HepG2 (cell line): ENCODE measurements at regions not wholly inside any gene's neighbourhood (a gene's known extent, or its start where the extent isn't known, plus 50 kb on each side); places are given as distances from the start of the nearest gene placed in this dataset.

Source experiments
- ATAC-seq: fragments of 200-7000 bp; cut with Tn5 transposase; 3 replicates; pipeline ENCODE4 v1.9.1; 2020; ENCODE audit warnings: mild to moderate bottlenecking, moderate library complexity
- BruUV-seq: library from RNA; stranded (reverse); fragments of 400-500 nt; replicated peaks from 2 replicates; lab custom pipeline; 2021; lab: Mats Ljungman, UMichigan
- CTCF ChIA-PET: fragments of 300-600 bp; formaldehyde crosslinking; extraction: SDS; loops from one replicate; lab custom pipeline; 2021; ENCODE audit warnings: low total read pairs, inconsistent platforms, low intra/inter-chr PET ratio; lab: Yijun Ruan, JAX
- POLR2A ChIA-PET: fragments of 350-600 bp; sonication (Branson Sonifier 250); formaldehyde crosslinking; loops from one replicate; lab custom pipeline; 2020; ENCODE audit warnings: antibody characterized with exemption, inconsistent platforms; lab: Yijun Ruan, JAX
- DNase-seq: peaks from one replicate; pipeline ENCODE4 v3.0.0-alpha.2; 2015; ENCODE audit warnings: low spot score
- FAIRE-seq: peaks from 3 replicates; lab custom pipeline; 2011; peaks lifted over from hg19 to GRCh38; lab: Jason Lieb, UNC
- H2AFZ ChIP-seq: one replicate; pipeline ENCODE4 v1.6.1; 2011; ENCODE audit warnings: low read length, inconsistent platforms
- H3K27ac ChIP-seq: fragments of 300-600 bp; 3 replicates; pipeline ENCODE4 v1.8.0; 2011; ENCODE audit warnings: mixed run types, mild to moderate bottlenecking, mixed read lengths, low read length, inconsistent platforms; ENCODE audit not compliant: insufficient read depth; ENCODE audit errors: extremely low read length
- H3K27me3 ChIP-seq, 2 experiments: fragments of 200-600 bp in 1 of 2; 2 replicates in 1 of 2; 3 replicates in 1 of 2; pipeline versions ENCODE4 v1.6.0 to v1.8.0; 2011; ENCODE audit warnings: low read length in 2 of 2, mild to moderate bottlenecking in 2 of 2, moderate library complexity in 2 of 2, inconsistent platforms in 1 of 2; ENCODE audit not compliant: insufficient read depth in 2 of 2, control insufficient read depth in 1 of 2
- H3K36me3 ChIP-seq, 2 experiments: fragments of 200-600 bp in 1 of 2; replicated peaks in 1 of 2; 2 replicates in 1 of 2; 3 replicates in 1 of 2; pipeline versions ENCODE4 v1.5.1 to v1.8.0; 2011; ENCODE audit warnings: low read length in 2 of 2, inconsistent platforms in 1 of 2; ENCODE audit not compliant: insufficient read depth in 2 of 2, control insufficient read depth in 1 of 2
- H3K4me1 ChIP-seq: 2 replicates; pipeline ENCODE4 v1.5.1; 2012; ENCODE audit warnings: low read length, inconsistent platforms; ENCODE audit not compliant: insufficient read depth
- H3K4me2 ChIP-seq: 2 replicates; pipeline ENCODE4 v1.6.0; 2011; ENCODE audit warnings: low read depth, low read length, inconsistent platforms
- H3K4me3 ChIP-seq, 3 experiments: fragments of 200-600 bp in 1 of 3; sonication (generic), shearing (Covaris generic) in 1 of 3; replicated peaks in 1 of 3; 2 replicates each; pipeline ENCODE4 v1.5.1; 2011 to 2016; ENCODE audit warnings: low read length in 3 of 3, inconsistent platforms in 2 of 3, low read depth in 2 of 3, mild to moderate bottlenecking in 2 of 3, control low read depth in 1 of 3, mixed read lengths in 1 of 3; ENCODE audit not compliant: insufficient read depth in 1 of 3
- H3K79me2 ChIP-seq: one replicate; pipeline ENCODE4 v1.6.1; 2011; ENCODE audit warnings: low read length, inconsistent platforms; ENCODE audit not compliant: insufficient read depth
- H3K9ac ChIP-seq: 2 replicates; pipeline ENCODE4 v1.6.0; 2011; ENCODE audit warnings: mild to moderate bottlenecking, low read depth, low read length, inconsistent platforms; ENCODE audit not compliant: insufficient read depth
- H3K9me3 ChIP-seq: 2 replicates; pipeline ENCODE4 v1.5.1; 2012; ENCODE audit warnings: mild to moderate bottlenecking, low read length
- H4K20me1 ChIP-seq: 2 replicates; pipeline ENCODE4 v1.6.0; 2011; ENCODE audit warnings: inconsistent platforms, mild to moderate bottlenecking, low read length, moderate library complexity; ENCODE audit not compliant: insufficient read depth
- ATRX ChIP-seq: sonication (generic); formaldehyde crosslinking; IDR thresholded peaks from 2 replicates; pipeline ENCODE4 v1.4.0; 2020; ENCODE audit warnings: missing genetic modification reagents, borderline replicate concordance
- GZF1 ChIP-seq: sonication (generic); formaldehyde crosslinking; IDR thresholded peaks from 2 replicates; pipeline ENCODE4 v1.5.1; 2020; ENCODE audit warnings: mild to moderate bottlenecking, missing genetic modification reagents
- MAFF ChIP-seq: IDR thresholded peaks from 2 replicates; pipeline ENCODE4 v1.6.1; 2011; ENCODE audit warnings: low read depth, low read length, improper control_type of control experiment
- NFE2L2 ChIP-seq: fragments of 150-350 bp; IDR thresholded peaks from 2 replicates; pipeline ENCODE4 v1.6.1; 2014; ENCODE audit warnings: low read length
- RFXAP ChIP-seq: sonication (generic); formaldehyde crosslinking; IDR thresholded peaks from 2 replicates; pipeline ENCODE4 v1.4.0; 2020; ENCODE audit warnings: missing genetic modification reagents, borderline replicate concordance
- ZBTB8A ChIP-seq: sonication (generic); formaldehyde crosslinking; IDR thresholded peaks from 2 replicates; pipeline ENCODE4 v1.4.0; 2020; ENCODE audit warnings: mild to moderate bottlenecking, low read depth, missing genetic modification reagents, borderline replicate concordance
- ZFP1 ChIP-seq: IDR thresholded peaks from 2 replicates; pipeline ENCODE4 v1.6.1; 2016
- ZNF124 ChIP-seq: sonication (generic); formaldehyde crosslinking; IDR thresholded peaks from 2 replicates; pipeline ENCODE4 v1.4.0; 2020; ENCODE audit warnings: missing genetic modification reagents
- ZNF34 ChIP-seq: sonication (generic); formaldehyde crosslinking; IDR thresholded peaks from 2 replicates; pipeline ENCODE4 v1.4.0; 2020; ENCODE audit warnings: mild to moderate bottlenecking, missing genetic modification reagents, borderline replicate concordance
- ZNF660 ChIP-seq: sonication (generic); formaldehyde crosslinking; IDR thresholded peaks from 2 replicates; pipeline ENCODE4 v1.5.1; 2020; ENCODE audit warnings: mild to moderate bottlenecking, low read depth, missing genetic modification reagents, borderline replicate concordance
- ZNF788 ChIP-seq: sonication (generic); formaldehyde crosslinking; IDR thresholded peaks from 2 replicates; pipeline ENCODE4 v1.5.0; 2020; ENCODE audit warnings: mild to moderate bottlenecking, missing genetic modification reagents, borderline replicate concordance
- ZSCAN29 ChIP-seq: sonication (generic); formaldehyde crosslinking; conservative IDR thresholded peaks from 2 replicates; pipeline ENCODE4 v1.4.0; 2020; ENCODE audit warnings: mild to moderate bottlenecking, missing genetic modification reagents
- WGBS: methylation state at CpG from one replicate; pipeline ENCODE4 v1.1.6; 2017; ENCODE audit warnings: low lambda C conversion rate; 5-methylcytosine and 5-hydroxymethylcytosine counted together
- in situ Hi-C: cut with HindIII; loops from 2 replicates; pipeline ENCODE4 v1.10.0; 2017; ENCODE audit warnings: low pct_unique_long_range_greater_than_20kb; ENCODE audit not compliant: extremely low pct_ligation_motif_present
- intact Hi-C: fragments of 100-400 bp; cut with micrococcal nuclease; formaldehyde crosslinking; loops from one replicate; pipeline ENCODE4 v1.10.0; 2022; ENCODE audit not compliant: unreplicated experiment
- TF ChIP-seq, protein P1 (sequence below): IDR thresholded peaks from 2 replicates; pipeline ENCODE4 v1.6.1; 2012; ENCODE audit warnings: low read depth, low read length, improper control_type of control experiment
- TF ChIP-seq, protein P2 (sequence below): sonication (generic); formaldehyde crosslinking; IDR thresholded peaks from 2 replicates; pipeline ENCODE4 v1.9.0; 2021; ENCODE audit warnings: missing genetic modification reagents, borderline replicate concordance
- TF ChIP-seq, protein P3 (sequence below): sonication (generic); IDR thresholded peaks from 2 replicates; pipeline ENCODE4 v1.6.1; 2016; ENCODE audit warnings: low read depth, borderline replicate concordance
- TF ChIP-seq, protein P4 (sequence below): IDR thresholded peaks from 2 replicates; pipeline ENCODE4 v1.6.1; 2016; ENCODE audit warnings: missing genetic modification reagents, missing compliant biosample characterization

DNA sequence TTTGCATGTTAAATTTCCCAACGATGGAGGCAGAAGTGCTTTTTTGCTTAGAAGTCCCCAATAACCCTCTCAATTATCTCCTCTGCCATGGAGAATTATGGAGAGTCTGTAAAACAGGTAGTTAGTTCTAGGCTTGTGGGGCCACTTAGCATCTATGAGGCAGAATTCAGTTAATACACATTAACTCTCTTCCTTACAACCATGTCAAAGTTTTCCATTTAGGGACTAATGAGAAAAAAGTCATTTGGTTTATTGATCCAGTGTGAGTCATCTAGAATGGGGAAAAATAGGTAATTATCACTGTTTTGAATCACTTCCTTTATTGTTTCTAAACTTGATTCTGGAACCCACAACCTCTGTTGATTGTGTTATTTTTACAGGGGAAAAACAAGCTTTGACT, 229.1 kb upstream of the COX10 start:
- FAIRE-seq (no peak), DNase-seq (no peak), ATAC-seq (no peak)
- CTCF ChIA-PET: no interaction called here
- POLR2A ChIA-PET: no interaction called here
- intact Hi-C loops (no loop called here), in situ Hi-C loops (no loop called here)
- no peaks in the 10 kb centered on the region for H3K9me3 ChIP-seq
- no peaks in the 10 kb centered on the region for H3K36me3 ChIP-seq
- no peak overlapping the region for H3K4me2 ChIP-seq
- no peak overlapping the region for H3K4me3 ChIP-seq
- TF ChIP-seq ZNF124 (CRISPR knock-in tag): no peak
- TF ChIP-seq, protein P1, sequence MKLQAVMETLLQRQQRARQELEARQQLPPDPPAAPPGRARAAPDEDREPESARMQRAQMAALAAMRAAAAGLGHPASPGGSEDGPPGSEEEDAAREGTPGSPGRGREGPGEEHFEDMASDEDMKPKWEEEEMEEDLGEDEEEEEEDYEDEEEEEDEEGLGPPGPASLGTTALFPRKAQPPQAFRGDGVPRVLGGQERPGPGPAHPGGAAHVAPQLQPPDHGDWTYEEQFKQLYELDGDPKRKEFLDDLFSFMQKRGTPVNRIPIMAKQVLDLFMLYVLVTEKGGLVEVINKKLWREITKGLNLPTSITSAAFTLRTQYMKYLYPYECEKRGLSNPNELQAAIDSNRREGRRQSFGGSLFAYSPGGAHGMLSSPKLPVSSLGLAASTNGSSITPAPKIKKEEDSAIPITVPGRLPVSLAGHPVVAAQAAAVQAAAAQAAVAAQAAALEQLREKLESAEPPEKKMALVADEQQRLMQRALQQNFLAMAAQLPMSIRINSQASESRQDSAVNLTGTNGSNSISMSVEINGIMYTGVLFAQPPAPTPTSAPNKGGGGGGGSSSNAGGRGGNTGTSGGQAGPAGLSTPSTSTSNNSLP: no peak
- TF ChIP-seq, protein P2, sequence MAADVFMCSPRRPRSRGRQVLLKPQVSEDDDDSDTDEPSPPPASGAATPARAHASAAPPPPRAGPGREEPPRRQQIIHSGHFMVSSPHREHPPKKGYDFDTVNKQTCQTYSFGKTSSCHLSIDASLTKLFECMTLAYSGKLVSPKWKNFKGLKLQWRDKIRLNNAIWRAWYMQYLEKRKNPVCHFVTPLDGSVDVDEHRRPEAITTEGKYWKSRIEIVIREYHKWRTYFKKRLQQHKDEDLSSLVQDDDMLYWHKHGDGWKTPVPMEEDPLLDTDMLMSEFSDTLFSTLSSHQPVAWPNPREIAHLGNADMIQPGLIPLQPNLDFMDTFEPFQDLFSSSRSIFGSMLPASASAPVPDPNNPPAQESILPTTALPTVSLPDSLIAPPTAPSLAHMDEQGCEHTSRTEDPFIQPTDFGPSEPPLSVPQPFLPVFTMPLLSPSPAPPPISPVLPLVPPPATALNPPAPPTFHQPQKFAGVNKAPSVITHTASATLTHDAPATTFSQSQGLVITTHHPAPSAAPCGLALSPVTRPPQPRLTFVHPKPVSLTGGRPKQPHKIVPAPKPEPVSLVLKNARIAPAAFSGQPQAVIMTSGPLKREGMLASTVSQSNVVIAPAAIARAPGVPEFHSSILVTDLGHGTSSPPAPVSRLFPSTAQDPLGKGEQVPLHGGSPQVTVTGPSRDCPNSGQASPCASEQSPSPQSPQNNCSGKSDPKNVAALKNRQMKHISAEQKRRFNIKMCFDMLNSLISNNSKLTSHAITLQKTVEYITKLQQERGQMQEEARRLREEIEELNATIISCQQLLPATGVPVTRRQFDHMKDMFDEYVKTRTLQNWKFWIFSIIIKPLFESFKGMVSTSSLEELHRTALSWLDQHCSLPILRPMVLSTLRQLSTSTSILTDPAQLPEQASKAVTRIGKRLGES (CRISPR knock-in tag): no peak
- TF ChIP-seq ZBTB8A (CRISPR knock-in tag): no peak
- no peak for TF ChIP-seq NFE2L2
- no peak for TF ChIP-seq ZFP1 (CRISPR knock-in tag)
- no peak for TF ChIP-seq ZNF660 (CRISPR knock-in tag)
- TF ChIP-seq ZSCAN29 (CRISPR knock-in tag): no peak
- no peak for TF ChIP-seq ZNF788
- TF ChIP-seq, protein P3, sequence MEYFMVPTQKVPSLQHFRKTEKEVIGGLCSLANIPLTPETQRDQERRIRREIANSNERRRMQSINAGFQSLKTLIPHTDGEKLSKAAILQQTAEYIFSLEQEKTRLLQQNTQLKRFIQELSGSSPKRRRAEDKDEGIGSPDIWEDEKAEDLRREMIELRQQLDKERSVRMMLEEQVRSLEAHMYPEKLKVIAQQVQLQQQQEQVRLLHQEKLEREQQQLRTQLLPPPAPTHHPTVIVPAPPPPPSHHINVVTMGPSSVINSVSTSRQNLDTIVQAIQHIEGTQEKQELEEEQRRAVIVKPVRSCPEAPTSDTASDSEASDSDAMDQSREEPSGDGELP: no peak
- no peak for TF ChIP-seq ZNF34 (CRISPR knock-in tag)
- TF ChIP-seq ATRX: no peak
- no peak for TF ChIP-seq RFXAP
- TF ChIP-seq MAFF: no peak
- no peak for TF ChIP-seq GZF1
- TF ChIP-seq, protein P4, sequence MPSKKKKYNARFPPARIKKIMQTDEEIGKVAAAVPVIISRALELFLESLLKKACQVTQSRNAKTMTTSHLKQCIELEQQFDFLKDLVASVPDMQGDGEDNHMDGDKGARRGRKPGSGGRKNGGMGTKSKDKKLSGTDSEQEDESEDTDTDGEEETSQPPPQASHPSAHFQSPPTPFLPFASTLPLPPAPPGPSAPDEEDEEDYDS: no peak
- no peak overlapping the region for H2AFZ ChIP-seq
- H3K27me3 ChIP-seq: no peaks in the 10 kb centered on the region
- no peak overlapping the region for H3K27ac ChIP-seq
- BruUV-seq: no TSS peak
- WGBS: 34% methylated on average over 1 of the region's 1 CpG
- no peaks in the 10 kb centered on the region for H3K79me2 ChIP-seq
- no peaks in the 10 kb centered on the region for H4K20me1 ChIP-seq
- H3K4me1 ChIP-seq: no peaks in the 10 kb centered on the region
- H3K9ac ChIP-seq: no peak overlapping the region
